ENCODE measurements at regions not wholly inside any gene's neighbourhood (a gene's known extent, or its start where the extent isn't known, plus 50 kb on each side); places are given as distances from the start of the nearest gene placed in this dataset.
"Not testable (repeated sequence)": the region's sequence is repeated elsewhere in the genome, so short reads cannot be mapped to it uniquely, and the experiment has no call there.

GRCh38 chr9:100714372-100715099 is 136.7 kb downstream of the CAVIN4 start:
- DNase-seq: no peak

- DNase-seq: no peak
Observed at GRCh38 chr9:100715100-100715380, 137.2 kb downstream of the CAVIN4 start.

- no peak for DNase-seq
Observed at GRCh38 chr9:100718717-100719116, 140.8 kb downstream of the CAVIN4 start.

GRCh38 chr9:100720922-100721321 is 143.0 kb downstream of the CAVIN4 start:
- DNase-seq: no peak

- no peak for DNase-seq
Observed at GRCh38 chr9:100724886-100725285, 147.0 kb downstream of the CAVIN4 start.

- no peak for DNase-seq
Observed at GRCh38 chr9:100725371-100725770, 147.5 kb downstream of the CAVIN4 start.

- DNase-seq: no peak
Observed at GRCh38 chr9:100729336-100729895, 151.5 kb downstream of the CAVIN4 start.

GRCh38 chr9:100730086-100730485 is 152.2 kb downstream of the CAVIN4 start:
- no peak for DNase-seq

GRCh38 chr9:100731038-100731556 is 153.2 kb downstream of the CAVIN4 start:
- DNase-seq: no peak

GRCh38 chr9:100731557-100731956 is 153.7 kb downstream of the CAVIN4 start:
- no peak for DNase-seq

- no peak for DNase-seq
Observed at GRCh38 chr9:100739208-100739607, 161.3 kb downstream of the CAVIN4 start.

GRCh38 chr9:100739666-100740065 is 161.8 kb downstream of the CAVIN4 start:
- no peak for DNase-seq

GRCh38 chr9:100748930-100749329 is 171.1 kb downstream of the CAVIN4 start:
- DNase-seq: not testable (repeated sequence)

- DNase-seq: no peak
Observed at GRCh38 chr9:100756217-100756616, 178.3 kb downstream of the CAVIN4 start.

- no peak for DNase-seq
Observed at GRCh38 chr9:100759215-100759614, 181.3 kb downstream of the CAVIN4 start.

GRCh38 chr9:100761276-100761802 is 183.5 kb downstream of the CAVIN4 start:
- DNase-seq: no peak

GRCh38 chr9:100774326-100774725 is 196.4 kb downstream of the CAVIN4 start:
- no peak for DNase-seq

GRCh38 chr9:100774962-100775361 is 197.1 kb downstream of the CAVIN4 start:
- DNase-seq: no peak

- no peak for DNase-seq
Observed at GRCh38 chr9:100775912-100776311, 198.0 kb downstream of the CAVIN4 start.

- no peak for DNase-seq
Observed at GRCh38 chr9:100784755-100785154, 206.9 kb downstream of the CAVIN4 start.

- no peak for DNase-seq
Observed at GRCh38 chr9:100785946-100786345, 208.1 kb downstream of the CAVIN4 start.

GRCh38 chr9:100794738-100795269 is 216.9 kb downstream of the CAVIN4 start:
- no peak for DNase-seq

- DNase-seq: no peak
Observed at GRCh38 chr9:100803956-100804355, 224.6 kb upstream of the PLPPR1 start.

GRCh38 chr9:100811643-100812042 is 216.9 kb upstream of the PLPPR1 start:
- no peak for DNase-seq

Measured in DMS79 treated with DMSO at 0.1 percent for 48 hours (cell line).